HG02623 (cell line): ENCODE measurements at regions not wholly inside any gene's neighbourhood (a gene's known extent, or its start where the extent isn't known, plus 50 kb on each side); places are given as distances from the start of the nearest gene placed in this dataset.

Experiments used
- ATAC-seq: cut with Tn5 transposase; IDR thresholded peaks from one replicate; pipeline ENCODE4 v1.9.1; 2021; ENCODE audit warnings: moderate library complexity; ENCODE audit not compliant: unreplicated experiment

DNA sequence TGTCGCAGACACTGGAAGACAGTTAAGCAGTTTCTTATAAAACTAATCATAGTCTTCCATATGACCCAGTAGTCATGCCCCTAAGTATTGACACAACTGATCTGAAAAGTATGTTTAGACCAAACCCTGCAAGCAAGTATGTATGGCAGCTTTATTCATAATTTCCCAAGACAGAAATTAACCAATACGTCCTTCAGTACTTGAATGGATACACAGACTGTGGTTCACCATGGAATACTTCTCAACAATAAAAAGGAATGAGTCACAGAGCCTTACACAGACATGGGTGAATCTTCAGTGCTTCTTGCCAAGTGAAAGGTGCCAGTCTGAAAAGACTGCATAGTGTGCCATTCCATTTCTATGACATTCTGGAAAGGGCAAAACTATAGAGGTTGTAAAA lies 50.2 kb upstream of the AKR1E2 start:
- ATAC-seq = no peak

DNA sequence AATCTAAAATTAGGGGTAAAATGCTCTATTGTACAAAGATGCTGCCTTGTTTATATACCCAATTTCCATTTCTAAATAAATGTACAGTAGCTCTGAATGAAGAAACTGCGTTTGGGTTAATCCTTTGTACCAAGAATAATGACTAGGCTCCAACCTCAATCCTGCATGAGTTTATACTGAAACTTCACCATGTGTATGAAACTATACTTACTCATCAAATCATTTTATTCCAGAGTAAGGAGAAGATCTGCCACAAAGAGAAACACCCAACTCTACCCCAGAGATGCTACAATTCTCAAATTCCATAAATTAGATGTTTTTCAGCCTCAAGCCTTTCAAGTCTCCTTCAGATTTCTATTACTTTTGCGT lies 53.8 kb upstream of the AKR1E2 start:
- ATAC-seq = no peak

DNA sequence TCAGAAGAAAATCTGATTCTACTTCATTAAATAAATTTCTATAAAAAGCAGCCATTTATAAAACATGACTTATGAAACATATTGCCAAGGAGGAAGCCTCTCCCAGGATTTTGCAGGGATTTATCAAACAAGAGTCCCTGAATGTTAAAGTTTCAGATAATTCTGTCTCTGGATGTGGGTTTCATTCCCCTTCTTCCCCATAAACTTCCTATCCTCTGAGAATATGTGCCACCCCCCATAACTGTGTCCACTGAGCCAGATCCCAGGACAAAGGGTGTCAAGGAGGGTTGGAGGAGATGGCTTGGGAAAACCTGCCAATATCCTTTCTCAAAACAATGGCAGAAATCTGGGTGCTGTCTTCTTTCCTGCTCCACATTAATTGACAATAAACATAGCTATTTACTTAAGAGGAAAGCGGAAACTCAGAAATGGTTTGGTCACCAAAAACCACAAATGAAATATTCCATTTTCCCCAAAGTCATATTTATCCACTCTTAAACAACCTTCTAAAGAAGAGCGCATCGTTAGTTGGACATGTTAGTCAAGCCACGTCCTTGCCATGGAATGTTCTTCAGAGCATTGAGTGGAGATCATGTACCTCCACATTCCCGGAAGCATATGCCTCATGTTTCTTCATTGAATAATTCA lies 54.3 kb upstream of the AKR1E2 start:
- ATAC-seq = no peak

DNA sequence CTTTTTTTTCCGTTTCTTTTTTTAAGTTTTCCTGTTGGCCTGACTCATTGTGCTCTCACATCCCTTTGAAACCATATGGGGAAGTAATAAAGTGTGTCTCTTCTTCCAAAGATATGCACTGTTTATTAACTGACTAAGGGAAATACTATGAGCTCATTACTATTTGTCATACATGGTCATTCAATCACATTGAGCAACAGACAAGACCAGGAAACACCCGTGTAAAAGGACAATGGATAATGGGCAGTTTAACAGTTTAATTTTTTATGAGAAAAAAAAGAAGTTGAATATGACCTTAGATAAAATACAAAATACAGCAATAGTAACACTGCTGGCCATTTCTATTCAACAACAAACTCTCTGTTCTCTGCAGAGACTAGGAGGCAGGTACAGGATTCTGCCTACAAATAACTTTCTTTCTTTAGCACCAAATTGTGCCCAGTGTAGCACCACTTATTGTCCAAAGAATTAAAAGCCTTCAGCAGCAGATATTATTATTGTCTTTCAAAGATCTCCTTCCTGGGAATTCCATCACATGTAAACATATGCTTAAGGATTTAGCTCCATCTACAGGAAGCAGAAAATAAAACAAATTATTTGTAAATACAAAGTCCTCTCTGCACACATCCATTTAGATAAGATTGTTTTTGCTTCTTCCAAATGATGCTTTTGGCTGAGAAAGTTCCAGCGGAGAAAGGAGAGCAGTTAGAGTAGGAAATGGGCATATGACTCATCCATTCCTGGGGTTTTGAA lies 55.0 kb upstream of the AKR1E2 start:
- no peak for ATAC-seq

- no peak for ATAC-seq
Measured at GRCh38 chr10:4768416-4768815, 57.6 kb upstream of the AKR1E2 start.

DNA sequence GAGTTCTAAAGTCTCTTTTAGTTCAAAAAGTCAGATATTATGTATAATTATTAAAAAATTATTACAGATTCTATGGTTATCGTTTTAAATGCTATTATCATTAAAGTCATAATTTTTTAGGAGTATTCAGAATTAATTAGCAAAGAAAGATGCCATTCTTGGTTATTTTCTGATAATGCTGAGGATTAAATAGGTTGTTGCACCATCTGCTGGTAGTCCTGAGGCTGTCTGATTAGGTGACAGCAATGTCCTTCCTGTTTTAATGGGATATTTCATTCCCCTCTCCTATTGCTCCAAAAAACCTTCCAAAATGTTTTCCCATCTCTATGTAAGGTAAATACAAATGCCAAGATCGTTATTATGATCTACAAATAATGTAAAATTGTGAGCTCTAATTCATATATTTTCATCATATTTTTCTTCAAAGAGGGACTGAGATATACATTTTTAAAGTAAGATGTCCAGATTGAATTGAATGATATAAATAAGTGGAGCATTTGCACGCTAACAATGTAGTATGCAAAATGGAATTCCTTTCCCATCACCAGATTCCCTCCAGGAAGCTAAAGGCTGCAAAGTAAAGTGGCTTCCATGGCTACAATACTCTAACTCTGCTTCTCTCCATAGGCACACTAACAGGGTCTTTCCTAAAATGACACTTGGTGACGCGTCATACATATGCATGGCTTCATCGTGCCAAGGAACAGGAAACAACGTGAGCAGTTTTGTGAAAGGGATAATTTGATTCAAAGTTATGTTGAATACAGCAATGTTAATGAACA lies 58.8 kb upstream of the AKR1E2 start:
- ATAC-seq = no peak

DNA sequence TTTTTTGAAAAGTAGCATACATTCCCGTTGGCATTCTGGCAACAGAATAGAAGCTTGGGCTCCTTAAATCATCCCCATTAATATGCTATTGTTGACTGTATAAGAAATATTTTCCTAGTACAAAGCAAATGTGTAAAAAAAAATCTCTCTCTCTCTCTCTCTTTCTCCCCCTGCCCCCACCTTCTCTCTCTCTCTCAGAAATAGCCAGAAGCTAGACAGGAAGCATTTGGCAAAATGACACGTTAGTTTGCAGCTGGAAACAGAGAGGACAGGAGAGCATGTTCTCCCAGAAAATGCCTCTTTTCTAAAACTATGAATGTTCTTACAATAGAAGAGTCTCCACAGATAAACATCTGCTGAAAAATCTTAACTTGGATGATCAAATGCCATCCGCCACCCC lies 59.6 kb upstream of the AKR1E2 start:
- no peak for ATAC-seq

- ATAC-seq = no peak
Measured at GRCh38 chr10:4765428-4765827, 60.6 kb upstream of the AKR1E2 start.

DNA sequence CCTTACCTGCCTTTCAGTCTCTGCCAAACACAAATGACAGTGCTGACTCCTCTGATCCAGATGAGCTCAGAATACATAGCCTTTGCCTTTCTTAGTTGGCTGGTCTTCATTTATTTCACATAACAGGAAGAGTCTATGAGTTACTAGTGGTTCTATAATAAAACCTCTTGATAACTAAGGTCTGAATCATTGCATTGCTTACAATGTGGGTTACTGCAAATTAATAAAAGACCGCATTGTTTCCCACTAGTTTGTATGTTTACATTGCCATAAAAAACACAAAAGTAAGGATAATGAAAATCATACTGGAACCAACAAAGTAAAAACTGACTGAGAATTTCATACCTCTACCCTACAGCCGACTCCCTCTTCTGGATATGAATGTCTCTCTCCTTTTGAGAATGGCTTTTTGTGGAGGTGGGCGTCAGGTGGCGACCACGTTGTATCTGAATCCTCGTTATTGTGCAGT lies 62.0 kb upstream of the AKR1E2 start:
- ATAC-seq = no peak

DNA sequence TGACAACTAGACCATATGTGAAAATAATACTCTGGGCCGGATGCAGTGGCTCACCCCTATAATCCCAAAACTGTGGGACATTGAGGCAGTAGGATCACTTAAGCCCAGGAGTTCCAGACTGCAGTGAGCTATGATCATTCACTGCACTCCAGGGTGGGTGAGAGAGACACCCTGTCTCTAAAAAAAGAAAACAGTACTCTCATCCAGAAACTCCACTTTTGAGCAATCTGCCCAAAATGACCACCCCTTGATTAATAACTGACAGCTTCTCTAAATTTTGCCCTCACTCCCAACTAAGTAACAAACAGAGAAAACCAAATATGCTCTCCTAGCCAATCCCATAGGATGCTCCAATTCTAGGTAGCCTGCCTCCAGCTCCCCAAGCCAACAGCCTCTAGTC lies 62.5 kb upstream of the AKR1E2 start:
- ATAC-seq = no peak

- ATAC-seq = no peak
Measured at GRCh38 chr10:4758256-4758655, 67.8 kb upstream of the AKR1E2 start.

- no peak for ATAC-seq
Measured at GRCh38 chr10:4755286-4755989, 70.6 kb upstream of the AKR1E2 start.

DNA sequence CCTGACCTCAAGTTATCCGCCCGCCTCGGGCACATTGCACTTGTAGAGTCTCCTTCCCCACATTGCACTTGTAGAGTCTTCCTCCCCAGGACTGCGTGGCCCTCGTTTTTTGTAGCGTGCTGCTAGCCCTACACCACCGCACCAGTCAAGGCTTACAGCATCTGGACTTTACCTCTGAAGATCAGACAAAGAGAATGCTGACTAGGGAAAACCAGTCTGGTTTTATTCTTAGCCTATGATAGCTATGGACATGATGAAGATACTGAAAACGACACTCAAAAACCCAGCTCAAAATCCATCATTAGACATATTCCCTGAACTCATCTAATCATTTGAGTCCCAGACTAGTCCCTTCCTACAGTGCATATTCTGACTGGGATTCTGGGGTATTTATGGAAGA lies 71.9 kb upstream of the AKR1E2 start:
- no peak for ATAC-seq

GRCh38 chr10:4751211-4751610 lies 74.8 kb upstream of the AKR1E2 start:
- ATAC-seq = no peak

- ATAC-seq = no peak
Measured at GRCh38 chr10:4749271-4749574, 76.8 kb upstream of the AKR1E2 start.

- ATAC-seq = no peak
Measured at GRCh38 chr10:4748491-4749270, 77.3 kb upstream of the AKR1E2 start.

DNA sequence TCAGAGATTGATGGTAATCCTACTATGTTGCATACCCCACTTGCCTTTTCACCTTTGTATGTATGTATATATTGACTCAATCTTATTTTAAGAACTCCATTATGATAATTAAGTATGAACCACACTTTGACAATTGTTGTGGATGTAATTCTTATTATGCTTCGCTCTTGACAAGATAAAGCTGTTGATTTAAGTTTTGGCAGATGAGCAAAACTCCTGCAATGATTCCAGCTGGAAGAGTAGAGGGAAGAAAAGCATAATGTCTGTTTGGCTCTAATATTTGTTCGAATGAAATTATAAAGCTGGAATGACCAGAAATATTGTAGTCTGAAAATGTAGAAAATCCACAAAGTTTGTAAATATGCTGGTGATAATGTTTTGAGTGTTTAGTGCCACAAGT lies 83.8 kb upstream of the AKR1E2 start:
- ATAC-seq = no peak

DNA sequence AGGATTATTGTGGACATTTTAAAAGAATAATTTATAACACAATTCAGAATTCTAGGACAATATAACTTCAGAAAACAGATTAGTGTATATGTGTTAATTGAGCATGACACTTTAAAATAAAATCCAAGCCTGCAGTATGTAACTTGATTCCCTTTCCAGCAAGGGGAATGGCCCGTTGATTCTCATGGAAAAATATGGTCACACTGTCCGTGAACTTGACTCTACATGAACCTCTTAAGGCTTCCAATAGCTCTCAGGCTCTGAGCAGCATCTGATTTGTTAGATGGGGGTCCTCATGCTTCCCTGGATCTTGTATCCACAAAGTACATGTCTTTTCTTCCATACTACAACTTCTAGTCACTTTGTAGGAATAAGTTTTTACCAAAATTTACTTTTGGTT lies 85.5 kb upstream of the AKR1E2 start:
- no peak for ATAC-seq

GRCh38 chr10:4736608-4737007 lies 89.4 kb upstream of the AKR1E2 start:
- ATAC-seq = no peak

DNA sequence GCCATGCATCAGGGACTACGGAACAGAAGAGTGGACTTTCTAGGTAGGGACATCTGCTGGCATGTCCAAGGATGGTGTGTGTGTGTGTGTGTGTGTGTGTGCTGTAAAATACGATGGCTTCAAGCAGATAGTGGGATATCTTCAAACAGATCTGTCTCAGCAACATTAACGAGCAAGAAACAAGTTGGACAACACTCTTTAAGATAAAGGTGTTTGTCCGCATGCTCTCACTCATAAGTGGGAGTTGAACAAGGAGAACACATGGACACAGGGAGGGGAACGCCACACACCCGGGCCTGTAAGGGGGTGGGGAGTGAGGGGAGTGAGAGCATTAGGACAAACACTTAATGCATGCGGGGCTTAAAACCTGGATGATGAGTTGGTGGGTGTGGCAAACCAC lies 89.8 kb upstream of the AKR1E2 start:
- no peak for ATAC-seq

DNA sequence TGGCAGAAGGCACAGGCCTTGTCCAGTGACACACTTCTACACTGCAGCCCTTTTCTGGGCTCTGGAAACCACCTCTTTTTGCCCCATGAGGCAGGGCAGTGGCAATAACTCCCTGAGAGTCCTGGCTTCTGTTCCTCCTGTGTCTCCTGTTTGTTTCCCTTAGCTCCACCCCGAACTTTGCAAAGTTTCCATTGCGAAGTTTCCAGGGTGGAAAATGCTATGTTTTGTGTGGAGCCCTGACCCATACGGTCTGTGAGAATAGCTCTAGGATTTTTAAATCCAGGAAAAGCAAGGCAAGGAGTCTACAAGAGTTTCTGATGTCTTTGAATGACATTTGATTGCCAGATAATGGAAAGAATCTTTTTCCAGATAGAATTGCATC lies 92.2 kb upstream of the AKR1E2 start:
- no peak for ATAC-seq
